OCI-LY1 (cell line): ENCODE measurements at regions not wholly inside any gene's neighbourhood (a gene's known extent, or its start where the extent isn't known, plus 50 kb on each side); places are given as distances from the start of the nearest gene placed in this dataset.

Experiments
- H2AFZ ChIP-seq: fragments of 200-600 bp; sonication (generic), shearing (Covaris generic); 2 replicates; pipeline ENCODE4 v1.6.0; 2014; ENCODE audit warnings: antibody characterized with exemption, mild to moderate bottlenecking, low read length
- H3F3A ChIP-seq: fragments of 200-600 bp; sonication (generic), shearing (Covaris generic); 2 replicates; pipeline ENCODE4 v1.6.0; 2014; ENCODE audit warnings: mild to moderate bottlenecking, antibody characterized with exemption, low read length, moderate library complexity; ENCODE audit not compliant: insufficient read depth
- H3K27ac ChIP-seq: fragments of 200-600 bp; sonication (generic); 2 replicates; pipeline ENCODE4 v1.5.1; 2014; ENCODE audit warnings: low read length, mixed run types, mild to moderate bottlenecking, low read depth; ENCODE audit not compliant: poor library complexity, severe bottlenecking
- H3K27me3 ChIP-seq: fragments of 200-600 bp; sonication (generic); 2 replicates; pipeline ENCODE4 v1.6.0; 2014; ENCODE audit warnings: antibody characterized with exemption, mild to moderate bottlenecking, low read length, moderate library complexity; ENCODE audit not compliant: insufficient read depth
- H3K36me3 ChIP-seq: fragments of 200-600 bp; sonication (generic); 2 replicates; pipeline ENCODE4 v1.6.1; 2014; ENCODE audit warnings: mild to moderate bottlenecking, antibody characterized with exemption, low read length, moderate library complexity, mixed read lengths; ENCODE audit not compliant: insufficient read depth
- H3K4me1 ChIP-seq: fragments of 200-600 bp; sonication (generic); 2 replicates; pipeline ENCODE4 v1.5.1; 2014; ENCODE audit warnings: mild to moderate bottlenecking, low read length, moderate library complexity; ENCODE audit not compliant: insufficient read depth, severe bottlenecking
- H3K4me2 ChIP-seq: fragments of 200-600 bp; sonication (generic), shearing (Covaris generic); 2 replicates; pipeline ENCODE4 v1.6.1; 2014; ENCODE audit warnings: low read length
- H3K4me3 ChIP-seq: fragments of 200-600 bp; sonication (generic); 2 replicates; pipeline ENCODE4 v1.5.1; 2014; ENCODE audit warnings: low read length, low read depth, mild to moderate bottlenecking, mixed read lengths; ENCODE audit not compliant: poor library complexity, severe bottlenecking
- H3K79me2 ChIP-seq: fragments of 200-600 bp; shearing (Covaris generic); 2 replicates; pipeline ENCODE4 v1.6.1; 2016; ENCODE audit warnings: mixed run types, low read length, mixed read lengths; ENCODE audit not compliant: insufficient read depth
- H3K9ac ChIP-seq: fragments of 200-600 bp; sonication (generic), shearing (Covaris generic); 2 replicates; pipeline ENCODE4 v1.6.1; 2014; ENCODE audit warnings: mild to moderate bottlenecking, low read length, mixed read lengths
- H3K9me2 ChIP-seq: fragments of 200-600 bp; sonication (generic), shearing (Covaris generic); 2 replicates; pipeline ENCODE4 v1.6.1; 2014; ENCODE audit warnings: low read depth, mild to moderate bottlenecking, low read length, mixed read lengths
- H3K9me3 ChIP-seq: fragments of 200-600 bp; shearing (Covaris generic); 2 replicates; pipeline ENCODE4 v1.6.1; 2014; ENCODE audit warnings: low read length, mixed read lengths
- H4K20me1 ChIP-seq: fragments of 200-600 bp; sonication (generic), shearing (Covaris generic); 2 replicates; pipeline ENCODE4 v1.6.0; 2016; ENCODE audit warnings: mild to moderate bottlenecking, low read length; ENCODE audit not compliant: insufficient read depth
- EZH2 ChIP-seq: fragments of 200-600 bp; sonication (generic), shearing (Covaris generic); IDR thresholded peaks from 2 replicates; pipeline ENCODE4 v1.8.0; 2017; ENCODE audit warnings: borderline replicate concordance, mixed run types, mild to moderate bottlenecking, antibody characterized with exemption, low read length, moderate library complexity, mixed read lengths
- TF ChIP-seq, protein P1 (sequence below): fragments of 200-600 bp; sonication (generic), shearing (Covaris generic); IDR thresholded peaks from 2 replicates; pipeline ENCODE4 v1.5.1; 2017; ENCODE audit warnings: mild to moderate bottlenecking, antibody characterized with exemption, low read length, moderate library complexity, mixed read lengths

DNA sequence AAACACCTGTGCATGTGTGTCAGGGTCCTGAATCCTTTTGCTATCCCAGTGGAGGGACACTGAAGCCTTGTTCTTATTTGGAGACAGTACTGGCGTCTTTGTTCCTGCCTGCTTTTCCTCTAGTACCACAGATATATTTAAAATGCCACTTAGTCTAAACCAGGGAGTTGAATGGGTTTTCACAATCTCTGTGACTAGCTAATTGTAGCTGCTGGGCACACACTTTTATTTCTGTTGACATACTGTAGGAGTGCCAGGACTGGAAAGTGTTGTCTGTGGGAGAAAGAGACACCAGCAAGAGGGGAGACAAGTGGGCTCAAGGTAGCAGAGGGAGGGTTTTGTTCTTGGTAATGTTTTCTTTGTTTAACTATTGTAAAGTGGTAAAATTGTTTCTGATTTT is 174.0 kb upstream of the SV2C start:
- no peaks in the 10 kb centered on the region for H3K36me3 ChIP-seq
- no peak overlapping the region for H3K4me3 ChIP-seq
- no peaks in the 10 kb centered on the region for H4K20me1 ChIP-seq
- H3K79me2 ChIP-seq = no peaks in the 10 kb centered on the region
- H3K4me2 ChIP-seq = no peak overlapping the region
- H3K27ac ChIP-seq = no peak overlapping the region
- no peaks in the 10 kb centered on the region for H3K9me3 ChIP-seq
- TF ChIP-seq, protein P1, sequence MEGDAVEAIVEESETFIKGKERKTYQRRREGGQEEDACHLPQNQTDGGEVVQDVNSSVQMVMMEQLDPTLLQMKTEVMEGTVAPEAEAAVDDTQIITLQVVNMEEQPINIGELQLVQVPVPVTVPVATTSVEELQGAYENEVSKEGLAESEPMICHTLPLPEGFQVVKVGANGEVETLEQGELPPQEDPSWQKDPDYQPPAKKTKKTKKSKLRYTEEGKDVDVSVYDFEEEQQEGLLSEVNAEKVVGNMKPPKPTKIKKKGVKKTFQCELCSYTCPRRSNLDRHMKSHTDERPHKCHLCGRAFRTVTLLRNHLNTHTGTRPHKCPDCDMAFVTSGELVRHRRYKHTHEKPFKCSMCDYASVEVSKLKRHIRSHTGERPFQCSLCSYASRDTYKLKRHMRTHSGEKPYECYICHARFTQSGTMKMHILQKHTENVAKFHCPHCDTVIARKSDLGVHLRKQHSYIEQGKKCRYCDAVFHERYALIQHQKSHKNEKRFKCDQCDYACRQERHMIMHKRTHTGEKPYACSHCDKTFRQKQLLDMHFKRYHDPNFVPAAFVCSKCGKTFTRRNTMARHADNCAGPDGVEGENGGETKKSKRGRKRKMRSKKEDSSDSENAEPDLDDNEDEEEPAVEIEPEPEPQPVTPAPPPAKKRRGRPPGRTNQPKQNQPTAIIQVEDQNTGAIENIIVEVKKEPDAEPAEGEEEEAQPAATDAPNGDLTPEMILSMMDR = no peak
- no peak for TF ChIP-seq EZH2
- H3F3A ChIP-seq = no peaks in the 10 kb centered on the region
- H3K9ac ChIP-seq = no peak overlapping the region
- H3K27me3 ChIP-seq = no peaks in the 10 kb centered on the region
- H2AFZ ChIP-seq = no peak overlapping the region
- no peaks in the 10 kb centered on the region for H3K4me1 ChIP-seq
- no peaks in the 10 kb centered on the region for H3K9me2 ChIP-seq

DNA sequence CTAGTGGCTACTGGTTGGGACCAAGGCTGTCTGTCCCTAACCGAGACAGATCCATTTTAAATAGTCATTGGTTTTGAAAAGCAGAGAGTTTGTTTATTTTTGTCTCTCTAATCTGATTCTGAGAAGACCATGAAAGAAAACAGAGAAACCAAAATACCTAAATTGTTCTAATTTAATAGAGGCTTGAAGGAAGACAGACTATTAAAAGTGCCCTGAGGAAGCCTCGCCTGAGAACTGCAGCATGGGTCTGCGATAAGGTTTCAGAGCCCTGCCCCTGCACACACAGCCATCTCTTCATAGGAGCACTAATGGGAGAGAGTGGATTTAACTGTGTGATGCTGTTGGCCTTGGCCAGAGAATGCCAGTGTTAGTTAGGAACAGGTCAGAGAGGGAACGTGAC is 175.5 kb upstream of the SV2C start:
- Histone ChIP-seq H3K27ac (no peak overlapping the region), H3K4me1 (no peaks in the 10 kb centered on the region), H3K9me2 (no peaks in the 10 kb centered on the region), H3K4me3 (no peak overlapping the region), H3K79me2 (no peaks in the 10 kb centered on the region), H3K9ac (no peak overlapping the region), H2AFZ (no peak overlapping the region), H3K27me3 (no peaks in the 10 kb centered on the region), H3K4me2 (no peak overlapping the region), H4K20me1 (no peaks in the 10 kb centered on the region), H3F3A (no peaks in the 10 kb centered on the region), H3K9me3 (no peaks in the 10 kb centered on the region), H3K36me3 (no peaks in the 10 kb centered on the region)
- no peak for TF ChIP-seq EZH2
- TF ChIP-seq, protein P1 = no peak

DNA sequence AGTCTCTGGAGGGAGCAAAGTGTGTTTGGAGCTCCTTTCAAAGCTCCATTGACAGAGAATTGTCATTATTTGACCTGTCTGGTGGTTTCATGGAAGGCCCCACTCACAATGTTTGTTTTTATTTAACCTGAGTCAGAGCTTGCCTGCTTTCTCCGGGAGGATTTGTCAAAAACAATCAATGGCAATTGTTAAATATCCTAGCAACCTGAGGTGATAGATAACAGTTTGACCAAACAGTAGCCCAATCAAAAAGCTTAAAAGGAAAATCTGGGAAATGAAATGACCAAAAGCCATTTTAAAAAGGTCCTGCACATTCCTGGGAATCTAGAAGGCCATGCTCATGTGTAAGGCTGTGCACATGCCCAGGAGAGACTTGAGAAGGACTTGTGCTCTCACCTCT is 177.2 kb upstream of the POC5 start:
- Histone ChIP-seq H3K4me1 (no peaks in the 10 kb centered on the region), H2AFZ (no peak overlapping the region), H3K79me2 (no peaks in the 10 kb centered on the region), H3K36me3 (no peaks in the 10 kb centered on the region), H3F3A (no peaks in the 10 kb centered on the region), H3K9me2 (no peaks in the 10 kb centered on the region), H3K27me3 (no peaks in the 10 kb centered on the region), H3K4me3 (no peak overlapping the region), H3K27ac (no peak overlapping the region), H4K20me1 (no peaks in the 10 kb centered on the region), H3K9me3 (no peaks in the 10 kb centered on the region), H3K9ac (no peak overlapping the region), H3K4me2 (no peak overlapping the region)
- no peak for TF ChIP-seq EZH2
- TF ChIP-seq, protein P1 = no peak
